Right kidney (tissue), 1 donor: ENCODE measurements at regions not wholly inside any gene's neighbourhood (a gene's known extent, or its start where the extent isn't known, plus 50 kb on each side); places are given as distances from the start of the nearest gene placed in this dataset.
A peak's percentile ranks its signal among the peaks of the same experiment; 100 is the strongest.

Experiments used
- DNase-seq: peaks from one replicate; pipeline ENCODE4 v3.0.0-alpha.2; 2016

- DNase-seq: no peak
Measured at GRCh38 chr18:32621034-32621433, 150.4 kb upstream of the GAREM1 start.

GRCh38 chr18:32618546-32618945 is 147.9 kb upstream of the GAREM1 start:
- no peak for DNase-seq

DNA sequence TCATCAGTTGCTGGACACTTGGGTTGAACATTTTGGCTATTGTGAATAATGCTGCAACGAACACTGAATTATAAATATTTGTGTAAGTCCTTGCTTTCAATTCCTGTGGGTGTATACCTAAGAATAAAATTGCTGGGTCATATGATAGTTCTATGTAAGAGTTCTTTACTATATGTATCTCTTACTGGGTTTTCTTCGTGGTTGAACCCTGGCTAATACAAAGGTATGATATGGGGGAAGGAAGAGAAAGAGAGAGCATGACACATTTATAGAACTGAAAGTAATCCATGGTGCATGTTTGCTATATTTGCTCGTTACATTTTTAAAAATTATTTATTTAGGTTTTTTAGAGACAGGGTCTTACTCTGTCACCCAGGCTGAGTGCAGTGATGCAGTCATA is 143.1 kb upstream of the GAREM1 start:
- DNase-seq: no peak

GRCh38 chr18:32612651-32613050 is 142.0 kb upstream of the GAREM1 start:
- no peak for DNase-seq

- no peak for DNase-seq
Measured at GRCh38 chr18:32610176-32610575, 139.5 kb upstream of the GAREM1 start.

GRCh38 chr18:32607816-32608215 is 137.1 kb upstream of the GAREM1 start:
- no peak for DNase-seq

DNA sequence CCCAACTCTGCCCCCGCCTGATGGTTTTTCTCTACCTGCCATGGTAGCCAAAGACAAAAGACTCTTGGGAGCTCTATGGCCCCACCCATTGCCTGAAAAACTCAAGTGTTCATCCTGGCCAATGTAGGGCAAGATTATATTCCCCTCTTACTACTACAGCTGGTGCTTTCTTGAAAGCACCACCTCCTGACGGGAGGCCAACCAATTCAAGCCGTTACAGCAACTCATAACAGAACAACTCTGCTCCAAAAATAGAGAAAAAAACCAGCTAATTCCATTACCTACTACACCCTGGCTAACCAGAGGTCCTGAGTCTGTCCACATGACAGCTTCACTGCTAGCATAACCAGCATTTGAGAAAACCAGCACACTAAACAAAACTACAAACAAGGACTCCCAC is 127.5 kb upstream of the GAREM1 start:
- DNase-seq: no peak

DNA sequence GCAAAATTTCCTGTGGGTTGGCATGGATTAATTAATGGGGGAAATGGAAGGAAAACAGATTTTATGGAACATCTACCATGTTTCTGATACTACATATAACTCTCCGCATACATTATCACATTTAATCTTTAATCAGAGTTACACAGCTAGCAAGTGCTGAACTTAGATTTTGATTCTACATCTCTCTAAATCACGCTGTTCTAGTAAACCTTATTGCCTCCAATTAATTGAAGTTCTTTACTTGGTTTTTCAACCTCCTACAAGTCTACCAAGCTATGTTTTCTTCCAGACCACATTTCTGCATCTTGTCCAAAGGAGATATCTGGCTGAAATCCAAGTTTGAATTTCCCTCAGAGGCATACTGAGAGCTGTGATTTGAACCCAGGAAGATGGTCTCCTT is 125.8 kb upstream of the GAREM1 start:
- no peak for DNase-seq

- no peak for DNase-seq
Measured at GRCh38 chr18:32595832-32596231, 125.2 kb upstream of the GAREM1 start.

GRCh38 chr18:32588191-32588590 is 117.5 kb upstream of the GAREM1 start:
- DNase-seq: no peak

- no peak for DNase-seq
Measured at GRCh38 chr18:32583431-32583830, 112.7 kb upstream of the GAREM1 start.

DNA sequence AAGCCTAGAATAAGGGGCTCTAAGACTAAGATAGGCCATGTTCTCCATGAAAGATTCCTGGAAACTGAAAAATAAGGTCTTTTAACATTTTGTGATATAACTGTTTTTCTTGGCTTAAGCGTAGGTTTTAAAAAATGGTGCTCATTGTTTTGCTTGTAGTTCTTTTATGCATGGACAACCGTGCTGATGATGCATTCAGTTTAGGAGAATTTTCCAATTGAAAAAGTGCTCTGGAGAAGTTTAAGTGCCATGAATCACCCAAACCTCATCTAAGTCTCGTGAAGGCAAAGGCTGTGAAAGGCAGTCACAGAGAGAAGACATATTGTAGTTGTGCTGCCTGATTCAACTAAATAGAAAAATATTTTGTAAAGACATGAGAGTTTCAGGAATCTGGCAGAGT is 111.8 kb upstream of the GAREM1 start:
- DNase-seq: no peak

DNA sequence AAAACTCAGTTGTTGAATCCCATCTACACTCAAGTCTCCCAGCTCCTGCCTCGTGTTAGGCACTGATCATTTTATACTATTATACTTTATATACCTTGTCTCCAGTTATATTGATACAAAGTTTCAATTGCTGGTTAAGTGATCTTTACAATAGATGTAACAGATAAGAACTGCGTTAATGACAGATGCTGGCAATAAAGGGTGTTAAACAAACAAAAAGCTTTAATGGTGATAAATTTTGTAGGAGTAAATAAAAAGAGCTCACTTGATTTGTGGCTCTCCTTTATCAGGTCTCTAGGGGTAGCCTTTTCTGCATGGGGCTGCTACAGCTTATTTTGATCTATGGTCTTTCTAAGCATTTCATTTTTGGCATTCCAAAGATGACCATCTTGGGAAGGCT is 106.9 kb upstream of the GAREM1 start:
- DNase-seq: no peak

DNA sequence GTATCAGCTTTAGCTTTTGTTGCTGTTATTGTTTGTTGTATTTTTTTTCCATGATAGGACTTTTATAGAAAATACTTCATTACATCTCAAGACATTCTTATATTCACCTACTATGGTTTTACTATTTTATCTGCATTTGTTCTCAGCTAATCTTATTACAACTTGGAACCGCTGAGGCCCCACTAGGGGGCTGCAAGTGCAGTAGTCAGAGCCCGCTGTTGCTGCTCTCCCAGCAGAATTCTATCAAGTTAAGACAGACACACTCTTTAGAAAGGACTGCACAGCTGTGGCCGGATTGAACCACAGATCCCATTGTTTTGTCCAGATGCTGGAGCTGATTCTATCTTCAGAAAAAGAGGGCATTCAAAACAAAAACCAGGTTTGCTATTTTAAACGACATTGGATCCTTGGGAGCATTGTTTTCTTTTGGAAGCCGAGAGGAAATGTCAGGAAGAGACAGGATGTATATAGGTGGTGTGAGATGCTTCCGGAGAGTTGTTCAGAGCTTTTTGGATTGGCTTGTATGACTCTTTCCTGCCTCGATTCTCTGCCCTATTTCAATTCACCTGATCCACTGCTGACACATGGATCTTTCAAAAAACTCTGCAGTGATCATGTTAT is 105.7 kb upstream of the GAREM1 start:
- peak; percentile 49 for DNase-seq

- DNase-seq: no peak
Measured at GRCh38 chr18:32566960-32567359, 96.3 kb upstream of the GAREM1 start.

DNA sequence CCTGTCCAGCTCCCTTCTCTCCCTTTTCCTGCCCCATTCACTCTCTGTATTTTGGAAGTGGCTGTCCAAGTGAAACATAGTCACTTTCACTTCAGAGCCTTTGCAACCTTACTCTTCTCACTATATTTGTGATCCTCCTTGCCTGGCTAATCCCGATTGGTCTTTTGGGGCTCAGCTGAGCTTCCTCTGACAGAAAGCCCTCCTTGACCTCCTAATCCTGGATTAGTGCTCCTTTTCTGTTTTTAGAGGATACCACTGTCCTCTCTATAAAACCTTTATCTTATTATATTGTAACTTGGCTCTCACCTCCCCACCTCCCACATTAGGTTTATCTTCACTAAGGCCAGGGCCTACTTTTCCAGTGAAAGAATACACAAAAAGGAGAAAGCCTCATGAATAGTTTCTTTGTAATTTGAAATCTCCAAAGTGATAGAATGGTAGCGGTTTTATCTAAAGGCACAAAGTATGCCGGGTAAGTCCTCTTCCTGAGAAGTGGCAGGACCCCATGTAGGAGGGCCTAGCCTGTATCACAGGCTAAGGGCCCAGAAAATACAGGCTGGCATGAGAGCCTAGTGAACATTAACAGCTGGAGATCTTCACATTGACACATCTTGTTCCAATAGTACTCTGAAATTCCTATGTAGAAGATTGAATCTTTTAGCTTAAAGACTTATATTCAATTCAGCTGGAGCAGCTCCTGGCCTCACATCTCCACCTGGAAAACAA is 83.1 kb upstream of the GAREM1 start:
- DNase-seq: no peak

DNA sequence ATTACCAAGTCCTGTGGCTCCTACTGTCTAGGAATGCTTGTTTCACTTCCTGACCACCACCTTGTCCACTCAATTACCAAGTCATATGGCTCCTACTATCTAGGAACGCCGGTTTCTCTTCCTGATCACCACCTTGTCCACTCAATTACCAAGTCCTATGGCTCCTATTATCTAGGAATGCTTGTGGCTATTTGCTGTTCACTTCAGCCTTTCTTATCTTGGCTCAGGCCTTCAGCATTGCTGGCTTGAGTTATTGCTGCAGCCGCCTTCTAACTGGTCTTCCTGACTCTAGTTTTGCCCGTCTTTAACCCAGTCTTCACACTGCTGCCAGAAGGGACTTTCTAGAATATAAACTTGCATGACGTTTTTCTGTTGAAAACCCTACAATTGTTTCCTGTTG is 82.5 kb upstream of the GAREM1 start:
- DNase-seq: no peak

DNA sequence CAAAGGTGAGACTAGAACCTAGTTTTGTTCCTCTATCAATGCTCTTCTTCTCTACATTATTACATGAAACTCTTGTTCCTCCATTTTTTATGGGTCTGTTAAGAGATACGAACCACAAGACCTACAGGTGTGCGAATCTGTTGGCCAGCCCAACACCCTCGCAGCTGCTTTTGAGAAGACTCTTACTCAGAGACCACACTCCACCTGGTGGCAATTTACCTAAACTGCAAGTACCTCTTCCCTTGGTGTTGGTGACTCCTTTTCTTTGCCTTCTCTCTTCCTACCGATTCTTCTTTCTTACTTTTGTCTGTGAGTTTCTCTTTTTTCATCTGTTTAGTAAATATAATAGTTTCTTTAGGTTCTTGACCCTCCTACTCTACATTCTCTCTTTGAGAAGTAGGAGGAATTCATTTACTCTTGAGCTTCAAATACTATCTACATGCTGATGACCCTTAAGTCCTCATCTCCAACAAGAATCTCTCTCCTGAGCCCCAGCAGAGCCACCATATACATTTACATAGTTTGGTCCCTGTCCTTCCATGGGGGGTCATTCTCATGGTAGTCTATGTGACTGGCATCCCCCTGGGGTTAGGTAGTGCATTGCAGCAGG is 81.8 kb upstream of the GAREM1 start:
- DNase-seq: no peak

GRCh38 chr18:32550963-32551362 is 80.3 kb upstream of the GAREM1 start:
- no peak for DNase-seq

GRCh38 chr18:32549248-32550110 is 78.8 kb upstream of the GAREM1 start:
- DNase-seq: no peak

- no peak for DNase-seq
Measured at GRCh38 chr18:32548688-32549087, 78.0 kb upstream of the GAREM1 start.

GRCh38 chr18:32545631-32546030 is 74.9 kb upstream of the GAREM1 start:
- DNase-seq: no peak

DNA sequence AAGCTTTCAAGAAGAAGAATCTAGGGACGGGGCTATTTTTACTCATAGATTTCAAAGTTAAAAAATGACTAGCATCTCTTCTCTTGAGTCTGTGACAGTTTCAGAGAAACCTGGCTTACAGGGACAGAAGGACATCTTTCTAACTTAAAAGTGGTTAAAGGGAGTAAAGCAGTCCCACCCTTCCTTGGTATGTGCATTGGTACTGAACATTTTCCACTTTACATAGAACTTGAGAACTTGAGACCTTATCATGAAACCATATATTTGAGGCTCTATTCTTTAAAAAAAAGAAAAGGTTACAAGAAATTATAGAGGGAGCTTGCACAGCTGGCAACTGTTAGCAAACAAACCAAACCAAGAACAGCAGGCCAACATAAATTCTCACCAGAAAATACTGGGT is 73.4 kb upstream of the GAREM1 start:
- DNase-seq: no peak
